Sigmoid colon (tissue), 6 donors: ENCODE measurements at regions not wholly inside any gene's neighbourhood (a gene's known extent, or its start where the extent isn't known, plus 50 kb on each side); places are given as distances from the start of the nearest gene placed in this dataset.
"Not testable (repeated sequence)": the region's sequence is repeated elsewhere in the genome, so short reads cannot be mapped to it uniquely, and the experiment has no call there.

Experiments
- DNase-seq: peaks from one replicate; pipeline ENCODE4 v3.0.0-alpha.2; 2019
- H3K27ac ChIP-seq, 4 donors: fragments of 200-600 bp; sonication (generic); one replicate each; pipeline ENCODE4 v1.5.1; 2016 to 2019; ENCODE audit warnings: mild to moderate bottlenecking in 1 of 4
- H3K27me3 ChIP-seq, 3 donors: fragments of 200-600 bp; sonication (generic); one replicate each; pipeline ENCODE4 v1.5.1; 2019; ENCODE audit warnings: mild to moderate bottlenecking in 1 of 3
- H3K36me3 ChIP-seq, 4 donors: fragments of 200-600 bp; sonication (generic); one replicate each; pipeline ENCODE4 v1.5.1; 2016 to 2019
- H3K4me1 ChIP-seq, 4 donors: fragments of 200-600 bp; sonication (generic); one replicate each; pipeline ENCODE4 v1.5.1; 2017 to 2019
- H3K4me3 ChIP-seq, 4 donors: fragments of 200-600 bp; sonication (generic); one replicate each; pipeline ENCODE4 v1.5.1; 2017 to 2019; ENCODE audit warnings: mild to moderate bottlenecking in 2 of 4, moderate library complexity in 1 of 4
- H3K9me3 ChIP-seq, 4 donors: fragments of 200-600 bp in 3 of 4; sonication (generic) in 3 of 4; one replicate each; pipeline versions ENCODE4 v1.5.1 to v1.6.1; 2013 to 2019
- CTCF ChIP-seq, 4 experiments: fragments of 450-650 bp in 3 of 4; fragments of 200-600 bp in 1 of 4; IDR thresholded peaks; one replicate each; pipeline ENCODE4 v1.5.1; 2016 to 2019; ENCODE audit warnings: antibody characterized with exemption in 4 of 4, mild to moderate bottlenecking in 3 of 4, moderate library complexity in 2 of 4
- EP300 ChIP-seq, 4 donors: sonication (generic); formaldehyde crosslinking; IDR thresholded peaks; one replicate each; pipeline ENCODE4 v1.6.1; 2017; ENCODE audit warnings: antibody characterized with exemption in 4 of 4
- POLR2A ChIP-seq, 2 donors: fragments of 450-650 bp; IDR thresholded peaks; one replicate each; pipeline ENCODE4 v1.6.1; 2016; ENCODE audit warnings: antibody characterized with exemption in 2 of 2, mild to moderate bottlenecking in 2 of 2, moderate library complexity in 2 of 2
- POLR2AphosphoS5 ChIP-seq, 4 donors: sonication (generic); formaldehyde crosslinking; IDR thresholded peaks; one replicate each; pipeline ENCODE4 v1.6.1; 2017; ENCODE audit warnings: antibody characterized with exemption in 4 of 4
- WGBS, 2 donors: extraction: QIAGEN DNeasy Blood & Tissue Kit; methylation state at CpG; one replicate each; pipeline ENCODE4 v1.1.7; 2013; 5-methylcytosine and 5-hydroxymethylcytosine counted together
- intact Hi-C: fragments of 100-400 bp; cut with DNase I; formaldehyde crosslinking; loops from one replicate; pipeline ENCODE4 v1.15.1; 2023
- donor health status: healthy with polysubstance abuse.
- donor health status: healthy.

GRCh38 chrX:75603833-75604232 is 81.0 kb upstream of the ZDHHC15 start:
- H3K4me3 ChIP-seq = no peak overlapping the region
- no peaks in the 10 kb centered on the region for H3K36me3 ChIP-seq
- H3K4me1 ChIP-seq = no peaks in the 10 kb centered on the region
- TF ChIP-seq CTCF (IDR thresholded peaks at IDR 0.05) (peak; percentile 5 to 55 (median 40)), POLR2AphosphoS5 (IDR thresholded peaks at IDR 0.05) (no peak)
- no peaks in the 10 kb centered on the region for H3K9me3 ChIP-seq
- no peaks in the 10 kb centered on the region for H3K27me3 ChIP-seq
- no peak overlapping the region for H3K27ac ChIP-seq
- intact Hi-C loops = no loop called here
- DNase-seq = no peak

- DNase-seq, H3K9me3 ChIP-seq, intact Hi-C loops, H3K4me3 ChIP-seq, H3K4me1 ChIP-seq, H3K27ac ChIP-seq, H3K36me3 ChIP-seq, H3K27me3 ChIP-seq: not testable (repeated sequence)
- WGBS, 2 donors = 94 to 96% methylated on average over 12 of the region's 12 CpGs
Observed at GRCh38 chrX:75602022-75602421, 79.2 kb upstream of the ZDHHC15 start.

- intact Hi-C loops = loop anchor here (2.0 kb wide), 1 partner anchor 73 kb away; the partner anchor contains the start of gene ZDHHC15
- no peak for DNase-seq
- no peaks in the 10 kb centered on the region for H3K4me1 ChIP-seq
- no peak for TF ChIP-seq POLR2A (IDR thresholded peaks at IDR 0.05)
- peak in 2 of 4 donors; percentile 37 to 46 for TF ChIP-seq EP300 (IDR thresholded peaks at IDR 0.05)
- TF ChIP-seq POLR2AphosphoS5 (IDR thresholded peaks at IDR 0.05) = peak in 3 of 4 donors; percentile 38 to 47 (median 42)
- TF ChIP-seq CTCF (IDR thresholded peaks at IDR 0.05) = no peak
- no peaks in the 10 kb centered on the region for H3K27me3 ChIP-seq
- no peaks in the 10 kb centered on the region for H3K9me3 ChIP-seq
- no peaks in the 10 kb centered on the region for H3K36me3 ChIP-seq
- WGBS, 2 donors = 81 to 82% methylated on average over 2 of the region's 2 CpGs
- no peak overlapping the region for H3K4me3 ChIP-seq
- peak overlapping the region; percentile 12 to 63 (median 58) for H3K27ac ChIP-seq
Observed at GRCh38 chrX:75596178-75596577, 73.3 kb upstream of the ZDHHC15 start.

GRCh38 chrX:75593186-75593585 is 70.3 kb upstream of the ZDHHC15 start:
- H3K36me3 ChIP-seq, intact Hi-C loops, H3K4me3 ChIP-seq, DNase-seq, H3K27me3 ChIP-seq, H3K9me3 ChIP-seq, H3K4me1 ChIP-seq: not testable (repeated sequence)
- WGBS, 2 donors = 92 to 94% methylated on average over 7 of the region's 7 CpGs
- peak overlapping the region in 1 of 4 donors; percentile 29 for H3K27ac ChIP-seq

- Histone ChIP-seq H3K27me3 (no peaks in the 10 kb centered on the region), H3K36me3 (no peaks in the 10 kb centered on the region), H3K9me3 (no peaks in the 10 kb centered on the region), H3K27ac (no peak overlapping the region), H3K4me3 (no peak overlapping the region), H3K4me1 (no peaks in the 10 kb centered on the region)
- DNase-seq = no peak
- WGBS, 2 donors = 98% methylated on average over 13 of the region's 13 CpGs
- intact Hi-C loops = no loop called here
- TF ChIP-seq EP300 (IDR thresholded peaks at IDR 0.05) = no peak
- TF ChIP-seq CTCF (IDR thresholded peaks at IDR 0.05) = no peak
- TF ChIP-seq POLR2AphosphoS5 (IDR thresholded peaks at IDR 0.05) = no peak
- no peak for TF ChIP-seq POLR2A (IDR thresholded peaks at IDR 0.05)
Observed at GRCh38 chrX:75582511-75582910, 59.7 kb upstream of the ZDHHC15 start.
